Thymus (tissue), 11 donors: ENCODE measurements at regions not wholly inside any gene's neighbourhood (a gene's known extent, or its start where the extent isn't known, plus 50 kb on each side); places are given as distances from the start of the nearest gene placed in this dataset.

Experiments used
- DNase-seq, 9 donors: peaks; one replicate each; pipeline ENCODE4 v3.0.0-alpha.2; 2013; ENCODE audit warnings: low spot score in 9 of 9, low read depth in 6 of 9, missing footprints in 1 of 9
- H3K27ac ChIP-seq, 2 donors: one replicate each; pipeline ENCODE4 v1.5.1; 2013; ENCODE audit warnings: control low read depth in 1 of 2, low read depth in 1 of 2, low read length in 1 of 2, mild to moderate bottlenecking in 1 of 2, moderate library complexity in 1 of 2
- H3K27me3 ChIP-seq, 2 donors: one replicate each; pipeline ENCODE4 v1.5.1; 2013; ENCODE audit warnings: low read length in 1 of 2; ENCODE audit not compliant: control insufficient read depth in 2 of 2, insufficient read depth in 1 of 2
- H3K36me3 ChIP-seq, 2 donors: one replicate each; pipeline ENCODE4 v1.5.1; 2013; ENCODE audit warnings: low read length in 1 of 2, mild to moderate bottlenecking in 1 of 2, moderate library complexity in 1 of 2; ENCODE audit not compliant: control insufficient read depth in 2 of 2, insufficient read depth in 2 of 2
- H3K4me1 ChIP-seq, 2 donors: one replicate each; pipeline ENCODE4 v1.5.1; 2013; ENCODE audit warnings: low read length in 2 of 2; ENCODE audit not compliant: control insufficient read depth in 2 of 2, insufficient read depth in 2 of 2
- H3K4me3 ChIP-seq, 2 donors: one replicate each; pipeline ENCODE4 v1.5.1; 2013; ENCODE audit warnings: low read length in 2 of 2, control low read depth in 1 of 2, mild to moderate bottlenecking in 1 of 2
- H3K9me3 ChIP-seq, 2 donors: one replicate each; pipeline ENCODE4 v1.5.1; 2013; ENCODE audit warnings: low read length in 1 of 2, mild to moderate bottlenecking in 1 of 2; ENCODE audit not compliant: control insufficient read depth in 2 of 2, insufficient read depth in 1 of 2
- WGBS: extraction: QIAGEN DNeasy Blood & Tissue Kit; methylation state at CpG from one replicate; pipeline ENCODE4 v1.1.7; 2013; 5-methylcytosine and 5-hydroxymethylcytosine counted together
- donor health status: healthy.

DNA sequence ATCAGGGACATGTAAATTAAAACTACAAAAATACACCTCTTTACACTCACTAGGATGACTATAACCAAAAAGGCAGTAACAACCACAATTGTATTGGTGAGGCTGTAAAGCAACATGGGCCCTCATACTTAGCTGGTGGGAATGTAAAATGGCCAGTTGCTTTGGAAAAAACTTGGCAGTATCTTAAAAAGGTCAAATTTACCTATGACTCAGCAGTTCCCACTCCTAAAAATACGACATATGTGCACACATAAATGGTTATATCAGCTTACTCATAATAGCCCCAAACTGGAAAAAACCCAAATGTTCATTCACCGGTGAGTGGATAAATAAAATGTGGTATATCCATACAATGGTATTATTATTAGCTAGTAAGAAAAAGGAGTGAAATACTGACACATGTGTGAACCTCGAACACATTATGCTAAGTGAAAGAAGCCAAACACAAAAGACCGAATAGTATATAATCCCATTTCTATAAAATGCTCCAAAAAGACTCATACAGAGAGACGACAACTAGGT lies 391.4 kb downstream of the NPIPA8 start:
- Histone ChIP-seq H3K27ac (no peak overlapping the region), H3K4me1 (no peaks in the 10 kb centered on the region), H3K36me3 (no peaks in the 10 kb centered on the region), H3K27me3 (no peaks in the 10 kb centered on the region), H3K4me3 (no peak overlapping the region), H3K9me3 (no peaks in the 10 kb centered on the region)
- 87% methylated on average over 5 of the region's 5 CpGs for WGBS
- DNase-seq: no peak

DNA sequence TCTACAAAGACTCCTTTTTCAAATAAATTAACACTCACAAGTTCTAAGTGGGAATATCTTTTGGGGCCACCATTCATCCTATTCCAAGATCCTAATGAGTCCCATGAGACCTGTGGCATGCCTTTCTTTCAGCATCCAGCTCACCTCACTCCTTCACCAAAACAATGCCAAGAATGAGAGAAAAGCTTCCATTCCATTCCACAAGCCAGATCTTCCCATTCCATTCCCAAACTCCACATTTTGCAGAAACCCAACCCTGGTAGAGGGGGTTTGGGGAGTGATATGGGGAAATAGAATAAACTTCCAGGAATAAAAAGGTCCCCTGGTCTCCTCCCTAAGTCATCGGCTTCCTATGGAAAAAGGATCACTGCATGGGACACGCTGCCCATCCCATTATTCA lies 392.2 kb downstream of the NPIPA8 start:
- no peak for DNase-seq
- 94% methylated on average over 2 of the region's 2 CpGs for WGBS
- H3K36me3 ChIP-seq: no peaks in the 10 kb centered on the region
- no peak overlapping the region for H3K4me3 ChIP-seq
- H3K9me3 ChIP-seq: no peaks in the 10 kb centered on the region
- H3K27ac ChIP-seq: no peak overlapping the region
- H3K27me3 ChIP-seq: no peaks in the 10 kb centered on the region
- no peaks in the 10 kb centered on the region for H3K4me1 ChIP-seq

DNA sequence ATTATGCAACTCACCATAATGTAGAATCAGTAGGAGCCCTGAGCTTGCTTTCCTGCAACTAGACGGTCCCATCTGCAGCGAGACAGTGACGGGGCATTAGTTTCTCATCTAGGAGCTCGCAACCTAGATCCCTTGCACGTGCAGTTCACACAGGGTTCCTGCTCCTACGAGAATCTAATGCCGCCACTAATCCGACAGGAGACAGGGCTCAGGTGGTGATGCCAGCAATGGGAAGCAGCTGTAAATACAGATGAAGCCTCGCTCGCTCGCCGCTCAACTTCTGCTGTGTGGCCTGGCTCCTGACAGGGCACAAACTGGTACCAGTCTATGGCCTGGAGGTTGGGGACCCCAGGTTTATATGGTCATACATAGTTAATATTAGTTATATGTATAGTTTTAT lies 394.5 kb downstream of the NPIPA8 start:
- no peak for DNase-seq
- H3K36me3 ChIP-seq: no peaks in the 10 kb centered on the region
- H3K27me3 ChIP-seq: no peaks in the 10 kb centered on the region
- no peaks in the 10 kb centered on the region for H3K9me3 ChIP-seq
- H3K27ac ChIP-seq: no peak overlapping the region
- 99% methylated on average over 12 of the region's 12 CpGs for WGBS
- H3K4me1 ChIP-seq: no peaks in the 10 kb centered on the region
- H3K4me3 ChIP-seq: no peak overlapping the region

DNA sequence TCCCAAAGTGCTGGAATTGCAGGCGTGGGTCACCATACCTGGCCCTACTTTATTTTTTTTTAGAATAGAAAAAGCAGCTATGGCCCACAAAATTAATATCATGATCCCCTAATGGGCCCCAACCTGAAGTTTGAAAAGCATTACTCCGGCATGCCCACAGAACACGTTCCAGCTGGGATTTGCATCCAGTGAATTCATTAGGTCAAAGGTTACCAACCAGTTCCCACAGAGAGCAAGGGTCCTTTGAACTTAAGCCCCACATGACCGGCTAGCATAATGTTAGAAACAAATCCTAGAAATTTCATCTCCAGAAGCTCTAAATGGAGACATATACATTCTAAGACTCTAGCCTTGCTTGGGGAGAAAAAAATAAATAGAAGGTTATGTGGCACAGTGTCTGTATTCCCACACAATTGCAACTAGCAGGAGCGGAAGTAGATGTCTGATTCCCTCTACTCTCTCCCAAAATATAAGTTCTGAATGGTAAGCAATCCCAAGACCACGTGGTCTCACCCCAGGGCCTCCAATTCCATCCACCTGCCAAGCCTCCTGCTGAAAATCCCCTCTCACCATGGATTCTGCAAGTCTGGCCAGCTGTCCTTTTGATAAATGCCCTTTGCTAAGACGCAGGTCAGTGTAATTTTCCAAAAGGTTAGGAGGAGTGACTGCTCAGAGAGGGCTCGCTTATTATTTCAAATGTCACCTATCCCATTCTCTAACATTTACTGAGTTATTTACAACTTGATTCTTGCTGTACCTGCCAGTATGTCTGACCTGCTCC lies 395.8 kb downstream of the NPIPA8 start:
- Histone ChIP-seq H3K27ac (no peak overlapping the region), H3K27me3 (no peaks in the 10 kb centered on the region), H3K36me3 (no peaks in the 10 kb centered on the region), H3K4me1 (no peaks in the 10 kb centered on the region), H3K9me3 (no peaks in the 10 kb centered on the region), H3K4me3 (no peak overlapping the region)
- DNase-seq: no peak
- WGBS: 94% methylated on average over 8 of the region's 8 CpGs

DNA sequence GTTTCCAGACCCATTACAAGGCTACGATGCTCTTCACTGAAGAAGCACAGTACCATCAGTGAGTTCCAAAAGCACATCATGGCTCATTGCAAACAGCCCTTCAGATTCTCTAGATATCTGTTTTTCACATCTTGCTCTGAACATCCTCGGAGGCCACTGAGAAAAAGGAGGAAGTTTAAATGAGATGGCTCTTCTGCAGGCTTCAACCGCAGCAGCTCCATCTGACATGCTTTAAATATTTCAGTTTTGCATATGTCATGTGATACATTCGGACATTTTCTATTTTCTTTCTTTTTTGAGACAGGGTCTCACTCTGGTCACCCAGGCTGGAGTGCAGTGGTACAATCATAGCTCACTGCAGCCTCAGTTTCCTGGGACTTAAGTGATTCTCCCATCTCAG lies 396.8 kb downstream of the NPIPA8 start:
- H3K9me3 ChIP-seq: no peaks in the 10 kb centered on the region
- H3K4me3 ChIP-seq: no peak overlapping the region
- no peak overlapping the region for H3K27ac ChIP-seq
- no peaks in the 10 kb centered on the region for H3K4me1 ChIP-seq
- 19% methylated on average over 4 of the region's 4 CpGs for WGBS
- H3K36me3 ChIP-seq: no peaks in the 10 kb centered on the region
- no peaks in the 10 kb centered on the region for H3K27me3 ChIP-seq
- no peak for DNase-seq

DNA sequence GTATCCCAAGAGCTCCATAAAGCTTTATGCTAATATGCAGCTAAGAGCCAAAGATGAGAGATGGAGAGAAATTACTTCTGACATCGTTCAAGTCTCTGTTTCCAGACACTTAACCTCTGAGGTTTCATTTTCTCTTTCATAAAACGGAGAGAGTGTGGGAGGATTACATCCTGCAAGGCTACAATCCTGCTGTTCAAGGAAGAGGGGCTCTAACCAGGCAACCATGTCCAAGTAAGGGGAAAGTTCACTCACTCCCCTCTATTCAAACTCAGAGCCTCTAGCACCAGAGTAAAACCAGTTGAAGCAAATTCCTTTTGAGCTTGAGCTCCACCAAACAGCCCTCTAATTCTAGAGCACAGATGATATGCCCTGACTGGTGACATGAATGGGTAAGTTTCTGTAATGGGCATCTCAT lies 397.4 kb downstream of the NPIPA8 start:
- H3K4me1 ChIP-seq: no peaks in the 10 kb centered on the region
- WGBS: 22% methylated on average over 2 of the region's 2 CpGs
- no peak for DNase-seq
- H3K27me3 ChIP-seq: no peaks in the 10 kb centered on the region
- H3K4me3 ChIP-seq: no peak overlapping the region
- no peak overlapping the region for H3K27ac ChIP-seq
- H3K36me3 ChIP-seq: no peaks in the 10 kb centered on the region
- H3K9me3 ChIP-seq: no peaks in the 10 kb centered on the region

DNA sequence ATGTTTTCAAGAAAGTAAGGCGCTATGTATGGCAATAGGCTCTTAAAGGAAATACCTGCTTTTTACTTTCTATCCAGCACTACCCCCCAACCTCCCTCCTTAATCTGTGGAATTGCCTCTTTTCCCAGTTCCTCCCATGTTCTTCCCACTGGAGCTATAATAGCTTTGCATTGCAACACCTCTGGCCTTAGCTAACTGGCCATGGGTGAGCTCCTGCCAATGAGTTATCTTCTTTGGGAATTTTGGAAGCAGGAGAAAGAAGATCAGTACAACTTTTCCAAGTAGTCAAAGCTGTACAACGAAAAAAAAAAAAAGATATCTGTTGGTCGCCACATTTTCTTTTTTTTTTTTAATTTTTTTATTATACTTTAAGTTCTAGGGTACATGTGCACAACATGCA lies 398.0 kb downstream of the NPIPA8 start:
- Histone ChIP-seq H3K27me3 (no peaks in the 10 kb centered on the region), H3K4me3 (no peak overlapping the region), H3K36me3 (no peaks in the 10 kb centered on the region), H3K27ac (no peak overlapping the region), H3K4me1 (no peaks in the 10 kb centered on the region), H3K9me3 (no peaks in the 10 kb centered on the region)
- DNase-seq: no peak
- 95% methylated on average over 3 of the region's 3 CpGs for WGBS

DNA sequence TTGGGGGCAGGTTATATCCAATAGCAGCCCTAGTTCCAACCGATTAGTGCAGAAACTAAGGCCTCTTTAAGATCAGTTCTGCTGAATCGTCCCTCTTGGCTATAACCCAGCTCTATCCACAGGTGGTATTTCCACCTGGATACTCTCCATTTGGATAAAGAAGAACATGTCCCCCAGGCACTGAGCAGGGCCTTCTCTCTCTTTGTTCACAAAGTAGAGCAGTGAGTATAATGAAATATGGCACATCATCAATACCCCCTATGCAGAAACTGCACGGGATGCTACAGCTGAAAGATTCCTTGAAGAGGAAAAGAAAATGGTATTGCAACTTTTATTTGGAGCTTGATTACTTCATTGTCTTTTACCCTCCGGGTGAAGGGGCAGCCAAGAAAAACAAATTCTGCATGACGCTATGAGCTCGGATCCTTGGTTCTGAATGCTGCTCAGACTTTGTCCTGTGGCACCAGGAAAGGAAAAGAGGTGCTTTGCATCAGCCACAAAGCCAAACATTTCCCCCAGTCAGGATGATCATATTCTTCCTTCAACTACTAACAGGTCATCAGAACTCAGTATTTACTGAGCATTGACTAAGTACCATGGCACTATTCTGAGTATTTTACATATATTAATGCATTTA lies 399.7 kb downstream of the NPIPA8 start:
- no peaks in the 10 kb centered on the region for H3K9me3 ChIP-seq
- no peak overlapping the region for H3K4me3 ChIP-seq
- H3K4me1 ChIP-seq: no peaks in the 10 kb centered on the region
- no peak overlapping the region for H3K27ac ChIP-seq
- no peaks in the 10 kb centered on the region for H3K27me3 ChIP-seq
- H3K36me3 ChIP-seq: no peaks in the 10 kb centered on the region
- 92% methylated on average over 6 of the region's 6 CpGs for WGBS
- no peak for DNase-seq

DNA sequence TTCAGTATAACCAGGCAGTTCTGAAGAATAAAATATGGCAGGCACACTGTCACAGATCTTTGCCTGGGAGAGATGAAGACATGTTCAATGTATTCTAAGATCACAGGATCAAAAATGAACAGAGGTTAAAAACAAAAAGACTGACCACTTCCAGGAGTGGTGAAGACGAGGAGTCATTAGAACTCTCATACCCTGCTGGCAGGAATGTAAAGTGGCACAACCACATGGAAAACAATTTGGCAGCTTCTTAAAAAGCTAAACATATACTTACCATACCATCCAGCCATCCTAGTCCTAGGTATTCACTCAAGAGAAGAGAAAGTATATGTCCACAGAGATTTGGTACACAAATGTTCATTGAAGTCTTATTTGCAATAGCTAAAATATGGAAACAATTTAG lies 406.3 kb downstream of the NPIPA8 start:
- no peaks in the 10 kb centered on the region for H3K36me3 ChIP-seq
- 93% methylated on average over 1 of the region's 1 CpG for WGBS

More for the DNA sequence above, 406.3 kb downstream of the NPIPA8 start:
- no peaks in the 10 kb centered on the region for H3K9me3 ChIP-seq
- no peaks in the 10 kb centered on the region for H3K4me1 ChIP-seq
- DNase-seq: no peak
- H3K27me3 ChIP-seq: no peaks in the 10 kb centered on the region
- no peak overlapping the region for H3K27ac ChIP-seq
- H3K4me3 ChIP-seq: no peak overlapping the region
